ENCODE measurements at regions not wholly inside any gene's neighbourhood (a gene's known extent, or its start where the extent isn't known, plus 50 kb on each side); places are given as distances from the start of the nearest gene placed in this dataset.

DNA sequence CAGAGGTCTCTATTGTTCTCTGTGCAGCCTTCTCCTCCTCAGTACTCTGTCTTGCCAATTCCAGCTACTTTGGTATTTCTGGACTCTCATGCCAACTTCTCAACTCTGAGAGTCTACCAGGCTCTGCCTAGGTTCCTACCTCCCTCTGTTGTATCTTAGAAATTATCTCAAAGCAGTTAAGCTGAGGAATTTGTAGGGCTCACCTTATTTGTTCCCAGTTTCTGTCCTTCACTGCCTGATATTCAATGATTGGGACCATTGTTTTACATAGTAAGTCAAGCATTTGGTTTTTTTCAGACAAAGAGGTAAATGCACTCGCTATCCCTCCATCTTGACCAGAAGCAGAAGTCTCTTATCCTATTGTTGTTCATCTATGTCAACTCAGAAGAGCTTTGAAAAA, 205.0 kb upstream of the PGR start:
- H3K27ac Mint-ChIP-seq: no peak overlapping the region
- POLR2A ChIA-PET: no interaction called here
- DNase-seq (no peak), ATAC-seq (ENCODE audit: low read depth) (no peak)
- peaks cover 3% of the 10 kb centered on the region for H3K9me3 Mint-ChIP-seq
- H3K4me1 Mint-ChIP-seq: no peaks in the 10 kb centered on the region
- no peak overlapping the region for H3K4me3 Mint-ChIP-seq
- no peaks in the 10 kb centered on the region for H3K27me3 Mint-ChIP-seq
- H3K36me3 Mint-ChIP-seq: no peaks in the 10 kb centered on the region

DNA sequence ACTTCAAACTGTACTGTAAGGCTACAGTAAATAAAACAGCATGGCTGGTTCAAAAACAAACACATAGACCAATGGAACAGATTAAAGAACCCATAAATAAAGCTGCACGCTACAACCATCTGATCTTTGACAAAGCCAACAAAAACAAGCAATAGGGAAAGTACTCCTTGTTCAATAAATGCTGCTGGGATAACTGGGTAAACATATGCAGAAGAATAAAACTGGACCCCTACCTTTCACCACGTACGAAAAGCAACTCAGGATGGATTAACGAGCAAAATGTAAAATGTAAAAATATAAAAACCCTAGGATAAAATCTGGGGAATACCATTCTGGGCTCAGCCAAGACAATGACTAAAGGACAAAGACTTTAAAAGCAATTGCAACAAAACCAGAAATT, 201.8 kb upstream of the PGR start:
- DNase-seq (no peak), ATAC-seq (ENCODE audit: low read depth) (no peak)
- Mint-ChIP-seq H3K4me3 (no peak overlapping the region), H3K4me1 (no peaks in the 10 kb centered on the region), H3K9me3 (peaks cover 3% of the 10 kb centered on the region), H3K27me3 (no peaks in the 10 kb centered on the region), H3K27ac (no peak overlapping the region), H3K36me3 (no peaks in the 10 kb centered on the region)
- POLR2A ChIA-PET: no interaction called here

DNA sequence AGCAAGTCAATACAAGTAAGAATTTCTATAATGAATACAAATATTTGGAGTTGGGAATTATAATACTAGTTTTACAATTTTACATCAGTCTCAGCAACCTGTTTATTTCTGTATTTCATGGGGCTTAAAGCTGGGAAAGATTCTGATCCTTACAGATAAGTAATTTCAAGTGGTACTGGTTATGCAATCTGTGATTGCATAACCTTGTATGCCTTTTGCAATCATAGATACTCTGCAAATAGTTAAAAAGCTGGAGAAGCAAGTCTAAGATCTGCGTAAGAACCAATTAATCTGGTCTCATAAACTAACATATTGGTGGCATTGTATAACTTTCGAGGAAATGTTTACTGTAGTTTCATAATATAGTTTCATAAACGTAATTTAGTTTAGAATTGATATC, 198.3 kb upstream of the PGR start:
- no peak for ATAC-seq (ENCODE audit: low read depth)
- Mint-ChIP-seq H3K9me3 (peaks cover 3% of the 10 kb centered on the region), H3K27ac (no peak overlapping the region), H3K4me3 (no peak overlapping the region), H3K4me1 (no peaks in the 10 kb centered on the region), H3K36me3 (no peaks in the 10 kb centered on the region), H3K27me3 (no peaks in the 10 kb centered on the region)
- DNase-seq: no peak
- POLR2A ChIA-PET: no interaction called here

DNA sequence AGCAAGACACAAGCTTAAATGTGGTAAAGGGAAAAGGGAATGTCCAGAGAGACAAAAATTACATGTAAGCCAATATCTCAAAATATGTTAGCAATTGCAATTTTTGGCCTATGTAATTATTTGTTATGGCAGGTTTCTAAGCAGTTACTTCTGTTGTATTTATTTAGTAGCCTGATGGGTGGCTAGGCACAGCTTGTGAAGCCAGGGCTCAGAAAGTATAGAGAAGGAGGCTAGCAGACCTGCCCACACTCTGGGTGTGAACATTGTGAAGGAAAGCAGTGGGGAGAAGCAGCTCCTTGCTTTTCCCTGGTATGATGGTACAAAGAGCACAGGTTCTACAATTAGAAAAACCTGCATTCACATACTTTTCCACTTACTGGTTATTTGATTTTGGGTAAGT, 196.5 kb upstream of the PGR start:
- H3K9me3 Mint-ChIP-seq: peaks cover 3% of the 10 kb centered on the region
- H3K36me3 Mint-ChIP-seq: no peaks in the 10 kb centered on the region
- POLR2A ChIA-PET: no interaction called here
- no peaks in the 10 kb centered on the region for H3K27me3 Mint-ChIP-seq
- H3K4me1 Mint-ChIP-seq: no peaks in the 10 kb centered on the region
- no peak overlapping the region for H3K4me3 Mint-ChIP-seq
- DNase-seq (no peak), ATAC-seq (ENCODE audit: low read depth) (no peak)
- no peak overlapping the region for H3K27ac Mint-ChIP-seq

DNA sequence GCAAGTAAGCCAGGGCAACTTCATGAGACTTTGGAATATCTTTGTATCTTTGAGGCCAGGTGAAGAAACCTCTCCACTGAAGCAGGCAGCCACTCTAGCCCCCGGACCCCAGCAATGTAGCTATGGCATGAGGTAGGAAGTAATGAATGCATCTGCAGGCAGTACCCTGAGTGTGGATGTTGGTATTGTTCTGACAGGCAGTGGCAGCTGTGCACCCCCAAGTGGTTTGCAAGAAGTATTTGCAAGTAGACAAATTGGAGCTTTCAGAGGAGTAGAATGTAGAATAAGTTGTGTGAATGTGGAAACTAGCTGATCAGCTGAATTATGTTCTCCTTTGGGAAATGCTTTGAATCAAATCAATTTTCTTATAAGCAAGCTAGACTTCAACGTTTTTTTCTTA, 194.4 kb upstream of the PGR start:
- Mint-ChIP-seq H3K27me3 (no peaks in the 10 kb centered on the region), H3K4me3 (no peak overlapping the region), H3K9me3 (peaks cover 2% of the 10 kb centered on the region), H3K4me1 (no peaks in the 10 kb centered on the region), H3K27ac (no peak overlapping the region), H3K36me3 (no peaks in the 10 kb centered on the region)
- no peak for DNase-seq
- POLR2A ChIA-PET: no interaction called here
- ATAC-seq (ENCODE audit: low read depth): no peak

DNA sequence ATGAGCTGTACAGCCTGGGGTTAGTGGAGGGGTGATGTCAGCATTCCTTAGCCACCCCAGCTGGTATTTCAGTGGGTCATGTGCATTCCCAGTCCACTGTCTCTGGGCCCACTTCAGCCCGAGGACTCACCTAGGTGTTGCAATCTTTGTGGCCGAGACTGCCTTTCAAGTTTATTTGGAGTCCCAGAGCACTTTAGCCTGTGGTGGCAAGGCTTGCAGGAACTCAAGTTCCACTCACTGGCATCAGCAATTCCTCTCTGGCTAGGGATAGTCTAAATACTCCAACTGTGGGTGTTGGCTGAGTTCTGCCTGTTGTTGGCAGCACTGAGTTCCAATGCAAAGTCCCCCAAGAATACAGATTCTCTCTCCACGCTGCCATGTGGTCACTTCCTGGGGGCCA, 191.6 kb upstream of the PGR start:
- H3K27ac Mint-ChIP-seq: no peak overlapping the region
- no peaks in the 10 kb centered on the region for H3K36me3 Mint-ChIP-seq
- H3K4me1 Mint-ChIP-seq: no peaks in the 10 kb centered on the region
- DNase-seq (no peak), ATAC-seq (ENCODE audit: low read depth) (no peak)
- H3K4me3 Mint-ChIP-seq: no peak overlapping the region
- POLR2A ChIA-PET: no interaction called here
- H3K9me3 Mint-ChIP-seq: peaks cover 2% of the 10 kb centered on the region
- no peaks in the 10 kb centered on the region for H3K27me3 Mint-ChIP-seq

DNA sequence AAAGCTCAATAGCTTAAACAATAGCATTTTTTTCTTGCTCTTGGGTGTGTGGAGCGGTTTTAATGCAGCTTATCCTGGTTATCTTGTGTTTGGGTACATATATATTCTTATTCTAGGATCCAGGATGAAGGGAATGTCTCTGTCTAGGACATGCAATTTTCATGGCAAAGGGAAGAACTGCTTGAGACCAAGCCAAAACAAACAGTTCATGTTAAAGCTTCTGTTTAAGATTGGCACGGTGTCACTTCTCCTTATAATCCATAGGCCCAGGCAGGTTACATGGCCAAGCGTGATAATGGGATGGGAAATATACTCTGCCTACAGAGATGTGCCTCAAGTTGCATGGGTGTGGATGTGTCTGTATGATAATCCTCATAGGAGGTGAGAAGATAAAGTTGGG, 177.1 kb upstream of the PGR start:
- Mint-ChIP-seq H3K4me1 (no peaks in the 10 kb centered on the region), H3K9me3 (peaks cover 2% of the 10 kb centered on the region), H3K27ac (no peak overlapping the region), H3K27me3 (no peaks in the 10 kb centered on the region), H3K36me3 (no peaks in the 10 kb centered on the region), H3K4me3 (no peak overlapping the region)
- POLR2A ChIA-PET: no interaction called here
- no peak for ATAC-seq (ENCODE audit: low read depth)
- no peak for DNase-seq

DNA sequence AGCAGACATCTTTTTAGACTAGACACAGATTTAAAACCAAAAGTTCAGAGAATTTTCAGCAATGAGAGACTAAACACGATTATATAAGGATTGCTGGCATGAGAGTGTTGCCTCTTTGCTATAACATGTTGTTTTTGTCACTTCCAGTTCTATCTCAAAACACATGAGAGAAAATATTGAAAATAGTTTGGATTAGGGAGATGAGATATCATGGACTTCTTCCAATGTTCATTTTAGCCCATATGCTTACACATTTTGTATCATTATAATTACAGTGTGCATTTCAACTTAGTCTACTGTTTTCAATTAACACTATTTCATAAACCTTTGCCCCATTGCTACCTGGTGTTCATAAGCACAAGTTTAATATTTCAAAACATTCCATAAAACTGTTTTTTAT, 175.9 kb upstream of the PGR start:
- H3K27me3 Mint-ChIP-seq: no peaks in the 10 kb centered on the region
- H3K4me1 Mint-ChIP-seq: no peaks in the 10 kb centered on the region
- no peak overlapping the region for H3K27ac Mint-ChIP-seq
- ATAC-seq (ENCODE audit: low read depth) (no peak), DNase-seq (no peak)
- H3K4me3 Mint-ChIP-seq: no peak overlapping the region
- POLR2A ChIA-PET: no interaction called here
- peaks cover under 1% of the 10 kb centered on the region for H3K9me3 Mint-ChIP-seq
- H3K36me3 Mint-ChIP-seq: no peaks in the 10 kb centered on the region

DNA sequence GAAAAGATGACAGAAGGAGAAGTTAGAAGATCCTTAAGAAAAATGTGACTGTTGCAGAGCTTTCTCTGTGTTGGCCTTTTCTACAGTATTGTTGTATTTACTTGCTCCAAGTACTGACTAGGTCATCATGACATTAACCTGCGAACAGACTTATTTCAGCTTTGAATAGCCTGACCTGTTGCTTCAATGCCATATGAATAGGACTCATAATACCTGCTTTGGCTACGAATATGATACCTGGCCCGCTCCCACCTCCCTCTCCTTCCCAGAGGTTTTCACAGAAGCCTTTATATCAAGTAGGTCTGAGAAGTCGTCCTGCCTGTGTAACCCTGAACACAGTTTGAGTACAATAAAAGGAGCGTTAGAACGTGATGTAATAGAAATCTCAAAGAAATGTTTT, 169.6 kb upstream of the PGR start:
- Mint-ChIP-seq H3K4me3 (no peak overlapping the region), H3K4me1 (no peaks in the 10 kb centered on the region), H3K36me3 (no peaks in the 10 kb centered on the region), H3K9me3 (peaks cover 4% of the 10 kb centered on the region), H3K27ac (no peak overlapping the region), H3K27me3 (no peaks in the 10 kb centered on the region)
- DNase-seq (no peak), ATAC-seq (ENCODE audit: low read depth) (no peak)
- POLR2A ChIA-PET: no interaction called here

DNA sequence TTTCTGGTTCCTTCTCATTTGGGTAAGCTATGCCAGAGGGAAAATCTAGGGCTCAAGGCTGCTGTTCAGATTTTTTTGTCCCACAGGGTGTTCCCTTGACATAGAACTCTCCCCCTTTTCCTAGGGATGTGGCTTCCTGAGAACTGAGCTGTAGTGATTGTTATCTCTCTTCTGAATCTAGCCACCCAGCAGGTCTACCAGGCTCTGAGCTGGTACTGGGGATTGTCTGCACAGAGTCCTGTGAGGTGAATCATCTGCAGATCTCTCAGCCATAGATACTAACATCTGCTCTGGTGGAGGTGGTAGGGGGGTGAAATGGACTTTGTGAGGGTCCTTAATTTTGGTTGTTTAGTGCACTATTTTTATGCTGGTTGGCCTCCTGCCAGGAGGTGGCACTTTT, 167.3 kb upstream of the PGR start:
- DNase-seq (no peak), ATAC-seq (ENCODE audit: low read depth) (no peak)
- Mint-ChIP-seq H3K36me3 (no peaks in the 10 kb centered on the region), H3K27me3 (no peaks in the 10 kb centered on the region), H3K4me1 (no peaks in the 10 kb centered on the region), H3K27ac (no peak overlapping the region), H3K9me3 (peaks cover 5% of the 10 kb centered on the region), H3K4me3 (no peak overlapping the region)
- POLR2A ChIA-PET: no interaction called here

DNA sequence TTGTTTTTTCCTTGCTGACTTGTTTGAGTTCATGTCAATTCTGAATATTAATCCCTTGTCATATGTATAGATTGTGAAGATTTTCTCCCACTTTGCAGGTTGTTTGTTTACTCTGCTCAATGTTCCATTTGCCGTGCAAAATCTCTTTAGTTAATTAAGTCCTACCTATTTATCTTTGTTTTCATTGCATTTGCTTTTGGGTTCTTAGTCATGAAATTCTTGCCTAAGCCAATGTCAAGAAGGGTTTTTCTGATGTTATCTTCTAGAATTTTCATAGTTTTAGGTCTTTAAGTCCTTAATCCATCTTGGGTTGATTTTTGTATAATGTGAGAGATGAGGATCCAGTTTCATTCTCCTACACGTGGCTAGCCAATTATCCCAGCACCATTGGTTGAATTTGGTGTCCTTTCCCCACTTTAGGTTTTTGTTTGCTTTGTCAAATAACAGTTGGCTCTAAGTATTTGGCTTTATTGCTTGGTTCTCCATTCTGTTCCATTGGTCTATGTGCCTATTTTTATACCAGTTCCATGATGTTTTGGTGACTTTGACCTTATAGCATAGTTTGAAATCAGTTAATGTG, 163.1 kb upstream of the PGR start:
- H3K36me3 Mint-ChIP-seq: no peaks in the 10 kb centered on the region
- H3K4me1 Mint-ChIP-seq: no peaks in the 10 kb centered on the region
- H3K27ac Mint-ChIP-seq: no peak overlapping the region
- peaks cover 10% of the 10 kb centered on the region for H3K9me3 Mint-ChIP-seq
- DNase-seq (no peak), ATAC-seq (ENCODE audit: low read depth) (no peak)
- H3K27me3 Mint-ChIP-seq: no peaks in the 10 kb centered on the region
- no peak overlapping the region for H3K4me3 Mint-ChIP-seq
- POLR2A ChIA-PET: no interaction called here

DNA sequence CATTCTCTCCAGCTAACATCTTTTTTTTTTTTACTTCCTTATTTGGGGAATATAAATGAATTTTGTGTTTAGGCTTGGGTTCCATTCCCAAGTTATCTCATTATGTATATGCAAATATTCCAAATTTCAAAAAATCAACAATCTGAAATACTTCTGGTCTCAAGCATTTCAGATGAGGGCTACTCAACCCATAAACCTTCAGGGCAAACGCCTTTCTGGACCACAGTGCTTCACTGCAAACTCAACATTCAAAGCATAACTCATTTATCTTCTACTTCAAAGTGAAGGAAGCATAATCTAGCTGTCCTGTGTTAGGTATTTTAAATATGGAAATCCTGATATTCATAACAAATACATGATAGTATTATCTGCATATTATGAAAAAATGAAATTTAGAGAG, 161.7 kb upstream of the PGR start:
- Mint-ChIP-seq H3K4me1 (no peaks in the 10 kb centered on the region), H3K36me3 (no peaks in the 10 kb centered on the region), H3K9me3 (peaks cover 10% of the 10 kb centered on the region), H3K27me3 (no peaks in the 10 kb centered on the region), H3K4me3 (no peak overlapping the region), H3K27ac (no peak overlapping the region)
- ATAC-seq (ENCODE audit: low read depth): no peak
- POLR2A ChIA-PET: no interaction called here
- no peak for DNase-seq

DNA sequence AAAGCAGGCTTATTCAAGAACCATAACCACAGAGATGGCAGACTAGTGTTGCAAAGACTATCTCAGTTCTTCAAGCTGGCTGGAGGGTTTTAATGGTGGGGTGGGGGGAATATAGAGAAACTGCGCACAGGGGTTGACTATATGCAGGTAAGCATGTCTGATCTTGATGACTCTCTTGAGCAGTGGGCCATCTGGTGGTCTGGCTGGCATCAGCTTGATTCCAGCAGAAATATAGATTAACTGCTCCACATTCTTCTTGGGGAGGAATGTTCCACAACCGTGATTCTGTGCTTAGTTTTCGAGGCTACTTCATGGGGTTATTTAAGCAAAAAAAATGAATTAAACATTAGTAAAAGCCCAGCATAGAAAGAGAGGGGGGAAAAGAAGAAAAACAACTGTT, 158.8 kb upstream of the PGR start:
- peaks cover 6% of the 10 kb centered on the region for H3K9me3 Mint-ChIP-seq

DNA sequence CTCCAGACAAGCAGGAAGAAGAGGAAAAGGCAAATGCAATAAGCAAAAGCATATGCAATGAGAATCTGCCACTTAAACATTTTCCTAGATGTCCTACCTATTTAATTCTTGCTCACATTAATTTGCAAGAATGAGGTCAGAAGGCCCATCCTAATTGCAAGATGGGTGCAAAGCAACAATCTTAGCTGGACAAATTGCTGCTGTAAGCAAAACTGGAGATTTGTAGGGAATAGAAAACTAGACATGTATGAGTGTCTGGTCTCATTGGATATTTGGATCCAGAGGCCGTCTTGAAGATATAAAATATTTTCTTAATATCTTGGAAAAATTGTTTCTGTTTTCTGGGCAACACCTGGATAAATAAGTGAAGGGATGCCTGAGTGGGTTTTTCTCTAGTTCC, 150.1 kb upstream of the PGR start:
- ATAC-seq (ENCODE audit: low read depth) (no peak), DNase-seq (no peak)
- POLR2A ChIA-PET: no interaction called here
- Mint-ChIP-seq H3K27me3 (no peaks in the 10 kb centered on the region), H3K27ac (no peak overlapping the region), H3K9me3 (peaks cover 3% of the 10 kb centered on the region), H3K4me3 (no peak overlapping the region), H3K36me3 (no peaks in the 10 kb centered on the region), H3K4me1 (no peaks in the 10 kb centered on the region)

More for the DNA sequence above, 158.8 kb upstream of the PGR start:
- POLR2A ChIA-PET: no interaction called here
- no peak for DNase-seq
- Mint-ChIP-seq H3K36me3 (no peaks in the 10 kb centered on the region), H3K4me1 (no peaks in the 10 kb centered on the region), H3K4me3 (no peak overlapping the region), H3K27me3 (no peaks in the 10 kb centered on the region), H3K27ac (no peak overlapping the region)
- no peak for ATAC-seq (ENCODE audit: low read depth)

DNA sequence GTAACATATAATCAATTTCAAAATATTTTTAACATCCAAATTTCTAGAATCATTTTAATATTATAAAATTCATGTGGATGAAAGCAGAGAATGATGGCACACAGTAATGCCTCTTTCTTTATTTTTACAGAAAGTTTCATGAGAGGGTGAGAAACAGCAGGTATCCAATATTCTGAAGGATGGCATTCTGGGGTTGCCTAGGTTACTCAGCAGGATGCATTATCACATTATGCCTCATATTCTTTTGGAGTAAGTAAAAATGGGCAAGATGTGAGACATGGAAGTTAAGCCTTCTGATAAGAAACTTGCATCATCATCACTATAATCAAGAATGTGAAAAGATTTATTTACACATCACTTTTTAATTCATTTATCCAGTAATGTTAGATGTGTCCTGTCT, 148.7 kb upstream of the PGR start:
- H3K36me3 Mint-ChIP-seq: no peaks in the 10 kb centered on the region
- H3K4me1 Mint-ChIP-seq: no peaks in the 10 kb centered on the region
- no peak overlapping the region for H3K27ac Mint-ChIP-seq
- peaks cover 3% of the 10 kb centered on the region for H3K9me3 Mint-ChIP-seq
- H3K27me3 Mint-ChIP-seq: no peaks in the 10 kb centered on the region
- DNase-seq (no peak), ATAC-seq (ENCODE audit: low read depth) (no peak)
- H3K4me3 Mint-ChIP-seq: no peak overlapping the region
- POLR2A ChIA-PET: no interaction called here
